ENCODE measurements at regions not wholly inside any gene's neighbourhood (a gene's known extent, or its start where the extent isn't known, plus 50 kb on each side); places are given as distances from the start of the nearest gene placed in this dataset.

GRCh38 chr13:89925107-89925506 is 1422.4 kb upstream of the MIR17HG start:
- intact Hi-C loops (cut with DNase I), result no loop called here
- H3K36me3 ChIP-seq, result no peaks in the 10 kb centered on the region
- no peak overlapping the region for H3K27ac ChIP-seq
- no peaks in the 10 kb centered on the region for H3K27me3 ChIP-seq
- no peaks in the 10 kb centered on the region for H3K4me1 ChIP-seq
- no peak overlapping the region for H3K4me3 ChIP-seq
- H3K9me3 ChIP-seq, result no peaks in the 10 kb centered on the region
- DNase-seq (ENCODE audit: extremely low spot score in 2 of 2), result no peak
- TF ChIP-seq CTCF (IDR thresholded peaks at IDR 0.05) (peak in 1 of 3 experiments; percentile 22), POLR2AphosphoS5 (IDR thresholded peaks at IDR 0.05; ENCODE audit: insufficient read depth in 1 of 2, low read depth in 1 of 2) (no peak), POLR2A (IDR thresholded peaks at IDR 0.05) (no peak)

GRCh38 chr13:89930861-89931260 is 1416.6 kb upstream of the MIR17HG start:
- Histone ChIP-seq H3K4me3 (no peak overlapping the region), H3K36me3 (no peaks in the 10 kb centered on the region), H3K4me1 (no peaks in the 10 kb centered on the region), H3K27me3 (no peaks in the 10 kb centered on the region), H3K27ac (no peak overlapping the region), H3K9me3 (no peaks in the 10 kb centered on the region)
- intact Hi-C loops (cut with DNase I), result no loop called here
- TF ChIP-seq CTCF (IDR thresholded peaks at IDR 0.05), result no peak
- TF ChIP-seq POLR2A (IDR thresholded peaks at IDR 0.05), result no peak
- TF ChIP-seq POLR2AphosphoS5 (IDR thresholded peaks at IDR 0.05; ENCODE audit: insufficient read depth in 1 of 2, low read depth in 1 of 2), result no peak
- no peak for DNase-seq (ENCODE audit: extremely low spot score in 2 of 2)

GRCh38 chr13:89932902-89933301 is 1414.6 kb upstream of the MIR17HG start:
- H3K4me3 ChIP-seq, result no peak overlapping the region
- intact Hi-C loops (cut with DNase I), result no loop called here
- no peak overlapping the region for H3K27ac ChIP-seq
- TF ChIP-seq POLR2AphosphoS5 (IDR thresholded peaks at IDR 0.05; ENCODE audit: insufficient read depth in 1 of 2, low read depth in 1 of 2) (no peak), POLR2A (IDR thresholded peaks at IDR 0.05) (no peak), CTCF (IDR thresholded peaks at IDR 0.05) (no peak)
- H3K27me3 ChIP-seq, result no peaks in the 10 kb centered on the region
- H3K36me3 ChIP-seq, result no peaks in the 10 kb centered on the region
- no peaks in the 10 kb centered on the region for H3K9me3 ChIP-seq
- H3K4me1 ChIP-seq, result no peaks in the 10 kb centered on the region
- DNase-seq (ENCODE audit: extremely low spot score in 2 of 2), result no peak

- Histone ChIP-seq H3K4me1 (no peaks in the 10 kb centered on the region), H3K27ac (no peak overlapping the region), H3K27me3 (no peaks in the 10 kb centered on the region), H3K9me3 (no peaks in the 10 kb centered on the region), H3K36me3 (no peaks in the 10 kb centered on the region), H3K4me3 (no peak overlapping the region)
- DNase-seq (ENCODE audit: extremely low spot score in 2 of 2), result no peak
- intact Hi-C loops (cut with DNase I), result no loop called here
- TF ChIP-seq CTCF (IDR thresholded peaks at IDR 0.05), result no peak
- TF ChIP-seq POLR2AphosphoS5 (IDR thresholded peaks at IDR 0.05; ENCODE audit: insufficient read depth in 1 of 2, low read depth in 1 of 2), result no peak
- no peak for TF ChIP-seq POLR2A (IDR thresholded peaks at IDR 0.05)
These were observed 1411.2 kb upstream of the MIR17HG start for GRCh38 chr13:89936256-89936655.

- Histone ChIP-seq H3K4me3 (no peak overlapping the region), H3K9me3 (no peaks in the 10 kb centered on the region), H3K36me3 (no peaks in the 10 kb centered on the region), H3K27ac (no peak overlapping the region), H3K4me1 (no peaks in the 10 kb centered on the region), H3K27me3 (no peaks in the 10 kb centered on the region)
- TF ChIP-seq POLR2AphosphoS5 (IDR thresholded peaks at IDR 0.05; ENCODE audit: insufficient read depth in 1 of 2, low read depth in 1 of 2) (no peak), POLR2A (IDR thresholded peaks at IDR 0.05) (no peak), CTCF (IDR thresholded peaks at IDR 0.05) (no peak)
- intact Hi-C loops (cut with DNase I), result no loop called here
- no peak for DNase-seq (ENCODE audit: extremely low spot score in 2 of 2)
These were observed 1410.1 kb upstream of the MIR17HG start for GRCh38 chr13:89937420-89937819.

All from vagina (tissue), 2 donors.